Adipocyte (in vitro differentiated cells): ENCODE measurements at regions not wholly inside any gene's neighbourhood (a gene's known extent, or its start where the extent isn't known, plus 50 kb on each side); places are given as distances from the start of the nearest gene placed in this dataset.
"Not testable (repeated sequence)": the region's sequence is repeated elsewhere in the genome, so short reads cannot be mapped to it uniquely, and the experiment has no call there.

Source experiments
- DNase-seq: peaks from one replicate; pipeline ENCODE4 v3.0.0-alpha.2; 2015; ENCODE audit warnings: low read depth
- H3K27me3 ChIP-seq: replicated peaks from 2 replicates; pipeline ENCODE4 v1.7.0; 2013; ENCODE audit warnings: mild to moderate bottlenecking, low read length, moderate library complexity; ENCODE audit not compliant: control insufficient read depth, insufficient read depth
- H3K36me3 ChIP-seq: 2 replicates; pipeline ENCODE4 v1.7.0; 2013; ENCODE audit warnings: low read length, mild to moderate bottlenecking, moderate library complexity; ENCODE audit not compliant: control insufficient read depth, insufficient read depth, severe bottlenecking
- H3K4me1 ChIP-seq: 2 replicates; pipeline ENCODE4 v1.7.0; 2013; ENCODE audit warnings: mild to moderate bottlenecking, low read length, moderate library complexity; ENCODE audit not compliant: control insufficient read depth, insufficient read depth
- H3K4me3 ChIP-seq: 2 replicates; pipeline ENCODE4 v1.7.0; 2013; ENCODE audit warnings: mild to moderate bottlenecking, low read length, moderate library complexity
- H3K9ac ChIP-seq: 2 replicates; pipeline ENCODE4 v1.7.0; 2013; ENCODE audit warnings: mild to moderate bottlenecking, low read length, moderate library complexity
- H3K9me3 ChIP-seq: 2 replicates; pipeline ENCODE4 v1.7.0; 2013; ENCODE audit warnings: mild to moderate bottlenecking, low read length, moderate library complexity; ENCODE audit not compliant: control insufficient read depth

DNA sequence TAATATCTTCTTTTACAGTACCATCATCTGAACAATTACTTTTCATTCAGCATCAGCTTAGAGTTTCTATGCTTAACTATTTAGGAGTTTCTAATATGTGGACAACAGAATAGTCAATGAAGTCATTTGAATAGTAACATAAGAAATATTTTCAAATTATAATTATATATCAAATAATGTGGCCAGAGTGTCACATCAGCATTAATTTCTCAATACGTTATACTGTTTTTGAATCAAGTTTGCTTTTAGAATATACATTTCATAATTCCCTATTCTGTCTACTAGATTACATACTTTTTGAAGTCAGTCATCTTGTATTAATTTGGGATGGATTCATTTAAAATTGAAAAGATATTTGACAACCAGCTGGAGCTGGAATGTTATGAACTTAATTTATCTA is 677.4 kb upstream of the PABPC4L start:
- Histone ChIP-seq H3K4me1 (no peaks in the 10 kb centered on the region), H3K9me3 (no peaks in the 10 kb centered on the region), H3K27me3 (no peaks in the 10 kb centered on the region), H3K9ac (no peak overlapping the region), H3K36me3 (no peaks in the 10 kb centered on the region), H3K4me3 (no peak overlapping the region)
- DNase-seq, result no peak

DNA sequence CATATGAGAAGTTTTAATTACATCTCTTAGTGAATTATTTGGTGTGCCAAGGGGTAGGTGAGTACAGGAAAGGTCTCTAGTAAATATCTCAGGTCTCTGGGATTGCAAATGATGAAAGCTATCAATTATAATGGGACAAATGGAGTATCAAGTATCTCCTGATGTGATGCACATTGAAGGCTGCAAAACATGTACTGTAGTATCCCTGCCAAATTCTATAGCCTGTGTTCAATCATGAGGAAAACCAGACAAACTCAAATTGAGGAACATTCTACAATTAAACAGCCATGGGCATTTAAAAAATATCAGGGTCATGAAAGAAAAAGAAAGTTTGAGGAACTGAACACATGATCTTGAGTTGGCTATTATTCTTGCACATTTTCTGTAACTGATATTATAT is 665.4 kb upstream of the PABPC4L start:
- no peak for DNase-seq
- no peaks in the 10 kb centered on the region for H3K9me3 ChIP-seq
- H3K36me3 ChIP-seq, result no peaks in the 10 kb centered on the region
- H3K9ac ChIP-seq, result no peak overlapping the region
- peaks cover 4% of the 10 kb centered on the region for H3K4me1 ChIP-seq
- no peak overlapping the region for H3K4me3 ChIP-seq
- no peaks in the 10 kb centered on the region for H3K27me3 ChIP-seq

DNA sequence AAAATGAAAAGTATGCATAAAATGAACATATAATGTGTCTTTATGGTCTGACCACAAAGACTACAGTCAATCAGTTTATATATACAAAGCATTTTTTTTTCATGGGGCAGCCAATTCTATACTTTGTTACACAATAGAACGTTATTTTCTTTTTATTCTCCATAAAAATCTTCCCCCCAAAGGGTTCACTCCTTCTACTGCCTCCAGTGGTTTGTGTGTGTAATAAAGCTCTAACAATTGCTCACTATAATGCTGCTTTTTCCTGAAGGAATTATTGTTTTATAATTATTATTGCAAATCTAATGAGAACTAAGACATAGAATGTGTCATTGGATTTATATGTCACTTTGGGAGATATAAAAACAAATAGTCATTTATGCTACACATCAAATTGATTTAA is 664.1 kb upstream of the PABPC4L start:
- no peak for DNase-seq
- H3K9me3 ChIP-seq, result no peaks in the 10 kb centered on the region
- H3K4me1 ChIP-seq, result peaks cover 8% of the 10 kb centered on the region
- no peak overlapping the region for H3K9ac ChIP-seq
- no peaks in the 10 kb centered on the region for H3K27me3 ChIP-seq
- H3K4me3 ChIP-seq, result no peak overlapping the region
- H3K36me3 ChIP-seq, result no peaks in the 10 kb centered on the region

DNA sequence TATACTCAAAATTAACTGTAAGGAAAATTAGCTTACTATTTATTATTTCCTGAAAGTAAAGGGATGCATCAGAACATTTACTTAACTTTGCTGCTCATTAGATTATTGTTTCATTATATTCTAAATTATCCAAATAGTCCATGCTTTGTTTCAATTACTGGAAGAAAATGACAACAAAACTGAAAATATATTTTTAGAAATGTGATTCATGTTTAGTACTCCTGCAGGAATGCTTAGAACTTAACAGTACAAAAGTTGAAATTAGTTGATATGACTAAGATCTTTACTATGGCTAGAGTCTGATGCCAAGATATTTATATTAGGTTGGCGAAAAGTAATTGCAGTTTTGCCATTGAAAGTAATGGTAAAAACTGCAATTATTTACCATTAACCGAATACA is 660.5 kb upstream of the PABPC4L start:
- H3K4me3 ChIP-seq, result no peak overlapping the region
- DNase-seq, result peak; percentile 64

DNA sequence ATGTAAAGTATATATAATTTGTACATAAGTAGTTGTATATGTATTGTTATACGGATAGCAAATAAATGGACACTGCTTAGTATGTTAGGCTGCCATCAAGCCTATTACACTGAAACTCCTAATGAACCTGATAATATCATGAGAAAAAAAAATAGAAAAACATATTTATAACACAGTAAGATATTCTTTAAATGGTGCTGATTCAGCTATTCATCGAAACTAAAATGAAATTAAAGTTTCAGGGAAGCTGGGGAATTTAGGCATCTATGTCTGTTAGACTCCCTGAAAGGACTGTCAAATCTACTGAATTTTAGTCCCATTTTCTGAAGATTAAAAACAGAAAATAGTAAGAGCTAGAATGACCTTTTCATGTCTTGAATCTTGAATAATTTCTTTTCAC is 647.1 kb upstream of the PABPC4L start:
- H3K4me3 ChIP-seq, result no peak overlapping the region
- H3K4me1 ChIP-seq, result no peaks in the 10 kb centered on the region
- H3K36me3 ChIP-seq, result no peaks in the 10 kb centered on the region
- no peaks in the 10 kb centered on the region for H3K9me3 ChIP-seq
- H3K9ac ChIP-seq, result no peak overlapping the region
- no peaks in the 10 kb centered on the region for H3K27me3 ChIP-seq
- no peak for DNase-seq

More for the DNA sequence above, 660.5 kb upstream of the PABPC4L start:
- no peaks in the 10 kb centered on the region for H3K36me3 ChIP-seq
- no peak overlapping the region for H3K9ac ChIP-seq
- H3K27me3 ChIP-seq, result no peaks in the 10 kb centered on the region
- H3K4me1 ChIP-seq, result peaks cover 8% of the 10 kb centered on the region
- H3K9me3 ChIP-seq, result no peaks in the 10 kb centered on the region

DNA sequence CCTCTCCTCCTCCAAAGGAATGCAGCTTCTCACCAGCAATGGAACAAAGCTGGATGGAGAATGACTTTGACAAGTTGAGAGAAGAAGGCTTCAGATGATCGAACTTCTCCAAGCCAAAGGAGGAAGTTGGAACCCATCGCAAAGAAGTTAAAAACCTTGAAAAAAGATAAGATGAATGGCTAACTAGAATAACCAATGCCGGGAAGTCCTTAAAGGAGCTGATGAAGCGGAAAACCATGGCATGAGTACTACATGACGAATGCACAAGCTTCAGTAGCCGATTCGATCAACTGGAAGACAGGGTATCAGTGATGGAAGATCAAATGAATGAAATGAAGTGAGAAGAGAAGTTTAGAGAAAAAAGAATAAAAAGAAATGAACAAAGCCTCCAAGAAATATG is 629.2 kb upstream of the PABPC4L start:
- not testable (repeated sequence) for H3K36me3 ChIP-seq

DNA sequence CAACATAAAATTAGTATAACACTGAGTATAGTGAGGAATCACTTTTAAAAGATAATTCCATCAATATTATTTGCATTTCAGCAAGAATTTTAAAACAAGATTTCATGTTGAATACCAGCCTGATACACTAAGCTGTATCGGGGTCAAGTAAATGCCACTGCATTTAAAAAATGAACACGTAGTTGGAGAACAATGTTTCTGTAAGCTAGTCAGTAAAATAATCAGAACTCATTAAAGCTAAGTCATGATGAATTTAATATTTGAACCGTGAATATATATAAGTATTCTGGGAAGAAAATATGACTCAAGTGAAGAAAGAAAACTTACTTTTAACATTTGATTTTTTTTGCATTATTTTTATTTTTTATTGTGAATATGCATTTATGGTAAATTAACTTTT is 611.0 kb upstream of the PABPC4L start:
- H3K36me3 ChIP-seq, result no peaks in the 10 kb centered on the region
- peaks cover 6% of the 10 kb centered on the region for H3K9me3 ChIP-seq
- H3K9ac ChIP-seq, result no peak overlapping the region
- no peak overlapping the region for H3K4me3 ChIP-seq
- no peaks in the 10 kb centered on the region for H3K4me1 ChIP-seq
- H3K27me3 ChIP-seq, result no peaks in the 10 kb centered on the region
- peak; percentile 79 for DNase-seq

More for the DNA sequence above, 629.2 kb upstream of the PABPC4L start:
- H3K4me1 ChIP-seq, H3K9ac ChIP-seq, H3K4me3 ChIP-seq, DNase-seq, H3K9me3 ChIP-seq, H3K27me3 ChIP-seq: not testable (repeated sequence)

DNA sequence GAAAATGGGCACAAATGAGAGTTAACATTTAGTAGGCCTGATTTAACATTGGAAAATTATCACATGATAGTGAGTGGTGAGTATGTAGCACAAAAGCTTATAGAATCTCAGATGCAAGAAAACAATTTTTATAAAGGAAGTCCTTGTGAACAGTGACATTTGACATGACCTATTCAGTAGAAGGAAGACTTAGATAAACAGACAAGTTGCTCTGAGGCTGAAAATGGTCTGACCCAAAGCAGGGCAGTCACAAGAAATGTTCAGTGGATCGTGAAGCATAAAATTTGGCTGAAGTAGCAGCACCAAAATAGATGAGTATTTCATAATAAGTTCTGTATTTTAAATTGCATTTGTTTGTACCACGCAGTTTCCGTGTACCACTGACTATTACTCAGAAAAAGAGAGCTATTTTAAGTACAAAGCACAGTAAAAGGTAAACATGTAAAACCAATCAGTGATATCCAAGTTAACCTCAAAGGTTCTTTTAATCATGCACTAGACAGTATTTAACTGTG is 605.7 kb upstream of the PABPC4L start:
- no peak overlapping the region for H3K9ac ChIP-seq
- H3K4me3 ChIP-seq, result no peak overlapping the region
- no peaks in the 10 kb centered on the region for H3K36me3 ChIP-seq
- peak; percentile 64 for DNase-seq
- no peaks in the 10 kb centered on the region for H3K27me3 ChIP-seq
- no peaks in the 10 kb centered on the region for H3K4me1 ChIP-seq
- no peaks in the 10 kb centered on the region for H3K9me3 ChIP-seq

DNA sequence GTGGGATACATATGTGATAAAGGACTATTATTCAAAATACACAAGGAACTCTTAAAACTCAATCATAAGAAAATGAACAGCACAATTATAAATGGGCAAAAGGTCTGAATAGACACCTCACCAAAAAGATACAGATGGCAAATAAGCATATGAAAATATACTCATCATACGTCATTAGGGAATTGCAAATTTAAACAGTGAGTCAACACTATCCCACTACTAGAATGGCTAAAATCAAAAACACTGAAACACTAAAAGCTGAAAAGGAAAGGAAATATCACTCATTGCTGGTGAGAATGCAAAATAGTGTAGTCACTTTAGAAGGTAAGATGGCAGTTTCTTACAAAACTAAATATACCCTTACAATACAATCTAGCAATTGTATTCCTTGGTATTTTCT is 597.0 kb upstream of the PABPC4L start:
- Histone ChIP-seq H3K36me3 (no peaks in the 10 kb centered on the region), H3K4me1 (no peaks in the 10 kb centered on the region), H3K9ac (no peak overlapping the region), H3K27me3 (no peaks in the 10 kb centered on the region), H3K4me3 (no peak overlapping the region), H3K9me3 (no peaks in the 10 kb centered on the region)
- DNase-seq, result no peak

DNA sequence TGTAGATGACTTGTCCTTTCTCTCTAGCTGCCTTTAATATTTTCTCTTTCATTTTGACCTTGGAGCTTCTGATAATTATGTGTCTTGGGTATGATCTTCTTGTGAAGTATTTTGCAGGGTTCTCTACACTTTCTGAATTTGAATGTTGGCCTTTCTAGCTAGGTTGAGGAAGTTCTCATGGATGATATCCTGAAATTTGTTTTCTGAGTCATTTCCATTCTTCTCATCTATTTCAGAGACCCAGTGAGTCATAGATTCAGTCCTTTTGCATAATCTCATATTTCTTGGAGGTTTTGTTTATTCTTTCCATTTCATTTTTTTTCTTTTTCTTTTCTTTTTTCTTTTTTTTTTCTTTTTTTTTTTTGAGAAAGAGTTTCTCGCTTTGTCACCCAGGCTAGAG is 585.7 kb upstream of the PABPC4L start:
- DNase-seq, result peak; percentile 58
- Histone ChIP-seq H3K4me3 (no peak overlapping the region), H3K27me3 (no peaks in the 10 kb centered on the region), H3K4me1 (no peaks in the 10 kb centered on the region), H3K36me3 (no peaks in the 10 kb centered on the region), H3K9me3 (no peaks in the 10 kb centered on the region), H3K9ac (no peak overlapping the region)

DNA sequence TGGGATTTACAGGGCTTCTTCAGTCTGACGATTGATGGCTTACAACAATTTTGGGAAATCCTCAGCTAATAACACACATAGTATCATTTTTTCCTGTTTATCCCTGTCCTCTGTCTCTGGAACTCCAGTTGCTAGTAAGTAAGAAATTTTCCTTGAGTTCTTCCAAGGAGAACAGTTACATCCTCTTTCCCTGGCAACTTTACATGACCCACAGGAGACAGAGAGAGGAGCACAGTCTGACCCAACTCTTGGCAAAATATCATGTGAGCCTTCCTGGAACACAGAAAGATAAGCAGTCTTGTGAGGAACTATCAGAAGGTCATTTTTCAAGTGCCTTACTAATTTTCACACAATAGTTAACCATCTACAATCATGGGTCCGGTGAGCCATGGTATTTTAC is 578.7 kb upstream of the PABPC4L start:
- no peak overlapping the region for H3K9ac ChIP-seq
- no peaks in the 10 kb centered on the region for H3K36me3 ChIP-seq
- no peaks in the 10 kb centered on the region for H3K27me3 ChIP-seq
- H3K9me3 ChIP-seq, result no peaks in the 10 kb centered on the region
- peak; percentile 3 for DNase-seq
- no peaks in the 10 kb centered on the region for H3K4me1 ChIP-seq
- no peak overlapping the region for H3K4me3 ChIP-seq

DNA sequence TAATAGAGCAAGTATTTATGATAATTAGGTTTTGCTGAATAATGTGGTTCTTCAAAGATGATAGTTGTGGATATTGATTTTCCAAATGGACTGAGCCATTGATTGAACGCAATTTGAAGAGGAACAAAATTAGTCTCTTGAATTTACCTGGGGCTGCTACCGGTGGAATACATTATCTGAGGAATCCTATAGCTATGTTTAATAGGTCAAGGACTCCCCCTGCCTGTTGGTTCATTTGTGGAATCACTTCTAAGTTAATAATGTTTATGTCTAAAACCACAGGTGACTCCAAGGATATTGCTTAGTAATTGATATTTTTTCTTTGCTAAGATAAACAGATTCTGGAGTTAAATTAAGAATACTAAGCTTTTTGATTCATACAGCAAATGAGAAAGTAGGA is 576.0 kb upstream of the PABPC4L start:
- no peaks in the 10 kb centered on the region for H3K27me3 ChIP-seq
- no peaks in the 10 kb centered on the region for H3K36me3 ChIP-seq
- no peak overlapping the region for H3K9ac ChIP-seq
- no peak overlapping the region for H3K4me3 ChIP-seq
- H3K9me3 ChIP-seq, result no peaks in the 10 kb centered on the region
- peak; percentile 2 for DNase-seq
- H3K4me1 ChIP-seq, result no peaks in the 10 kb centered on the region
